Middle frontal gyrus (tissue), 1 donor: ENCODE measurements at regions not wholly inside any gene's neighbourhood (a gene's known extent, or its start where the extent isn't known, plus 50 kb on each side); places are given as distances from the start of the nearest gene placed in this dataset.
A peak's percentile ranks its signal among the peaks of the same experiment; 100 is the strongest.
"Not testable (repeated sequence)": the region's sequence is repeated elsewhere in the genome, so short reads cannot be mapped to it uniquely, and the experiment has no call there.

Experiments used
- DNase-seq: peaks from one replicate; pipeline ENCODE4 v3.0.0-alpha.2; 2015; ENCODE audit warnings: low spot score; ENCODE audit errors: extremely low spot score

DNA sequence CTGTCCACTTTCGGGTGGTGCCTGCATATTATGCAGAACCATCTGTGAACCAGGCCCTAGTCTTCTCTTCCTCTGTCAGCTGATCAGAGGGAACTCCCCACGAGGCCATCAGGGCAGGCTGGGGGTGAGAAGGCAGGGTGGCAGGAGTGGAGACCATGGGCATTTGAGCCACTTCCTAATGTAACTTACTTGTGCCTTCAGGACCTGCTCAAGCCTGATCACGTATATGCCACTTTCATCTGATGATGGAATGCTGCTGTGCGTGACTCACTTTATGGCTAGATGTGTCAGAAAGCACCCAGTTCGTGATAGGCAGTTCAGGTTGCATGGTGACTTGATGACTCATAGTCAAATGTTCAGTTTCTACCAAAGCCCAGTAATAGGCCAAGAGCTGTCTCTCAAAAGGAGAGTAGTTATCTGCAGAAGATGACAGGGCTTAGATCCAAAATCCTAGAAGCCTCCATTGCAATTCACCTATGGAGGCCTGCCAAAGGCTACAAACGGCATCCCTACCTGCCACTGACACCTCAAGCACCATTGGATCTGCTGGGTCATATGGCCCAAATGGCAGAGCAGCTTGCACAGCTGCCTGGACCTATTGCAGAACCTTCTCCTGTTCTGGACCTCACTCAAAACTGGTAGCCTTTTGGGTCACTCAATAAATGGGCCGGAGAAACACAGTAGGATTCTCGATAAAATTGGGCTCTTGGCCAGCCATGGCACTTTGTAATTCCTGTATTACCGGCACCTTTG, 197.7 kb upstream of the PROK2 start:
- DNase-seq, result not testable (repeated sequence)

DNA sequence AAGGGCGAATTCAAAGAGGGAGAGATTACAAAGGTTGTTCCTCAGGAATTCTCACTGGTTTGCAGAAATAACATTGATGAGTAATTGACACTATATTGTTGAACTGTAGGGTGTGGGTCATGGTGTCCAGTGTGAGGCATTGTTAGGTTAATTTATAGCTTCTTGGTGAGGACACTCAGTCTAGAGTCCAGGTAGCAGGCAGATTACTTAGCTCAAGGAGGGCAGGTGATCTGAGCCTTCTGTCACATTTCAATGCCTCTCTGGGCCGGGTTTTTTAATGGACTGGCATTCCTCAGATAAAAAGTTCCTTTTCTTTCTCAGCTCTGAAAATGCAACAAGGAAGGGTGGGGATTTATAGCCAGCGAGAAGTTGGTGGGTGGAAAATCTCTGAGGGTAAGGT, 194.2 kb upstream of the PROK2 start:
- no peak for DNase-seq

DNA sequence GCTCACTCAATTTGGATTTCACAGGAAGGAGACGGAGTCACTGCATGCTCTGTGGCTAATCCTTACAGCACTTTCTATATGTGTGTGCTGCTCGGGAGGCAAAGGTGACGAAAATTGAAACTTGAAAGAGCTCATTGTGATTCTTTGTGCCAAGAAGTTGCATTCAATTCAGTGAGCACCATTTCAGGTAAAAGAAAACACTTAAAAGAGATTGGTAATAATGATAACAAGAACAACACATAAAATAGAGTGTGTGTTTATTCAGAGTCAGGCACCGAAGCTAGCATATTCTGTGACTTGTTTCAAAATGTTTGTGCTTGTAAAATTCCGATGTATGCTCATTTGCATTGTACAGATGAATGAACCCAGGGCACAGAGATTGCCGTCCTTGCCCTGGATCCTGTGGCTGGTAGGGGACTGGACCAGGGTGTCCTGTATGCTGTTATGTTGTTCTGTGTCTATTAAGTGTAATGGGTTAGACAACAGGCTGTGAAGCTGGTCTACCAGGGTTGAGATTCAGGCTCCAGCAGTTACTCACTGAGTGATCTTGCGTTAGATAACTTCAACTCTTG, 193.3 kb upstream of the PROK2 start:
- DNase-seq, result no peak

DNA sequence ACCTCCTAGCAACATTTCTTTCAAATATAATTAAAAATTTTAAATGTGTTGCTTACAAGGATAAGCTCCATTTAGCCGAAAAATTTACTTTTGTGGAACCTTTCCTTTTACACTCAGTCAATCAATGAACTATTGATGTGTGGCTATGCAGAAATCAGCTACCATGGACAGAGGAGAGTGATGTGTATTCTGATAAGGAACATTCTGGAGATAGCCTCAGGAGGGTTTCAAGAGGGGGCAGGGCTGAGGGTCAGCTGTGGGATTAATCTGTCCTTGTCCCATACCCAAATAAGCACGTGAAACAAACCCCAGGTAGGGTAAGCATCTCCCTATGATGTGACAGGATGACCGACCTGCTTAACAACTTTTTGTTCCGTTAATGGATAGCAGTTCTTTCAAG, 192.6 kb upstream of the PROK2 start:
- no peak for DNase-seq

DNA sequence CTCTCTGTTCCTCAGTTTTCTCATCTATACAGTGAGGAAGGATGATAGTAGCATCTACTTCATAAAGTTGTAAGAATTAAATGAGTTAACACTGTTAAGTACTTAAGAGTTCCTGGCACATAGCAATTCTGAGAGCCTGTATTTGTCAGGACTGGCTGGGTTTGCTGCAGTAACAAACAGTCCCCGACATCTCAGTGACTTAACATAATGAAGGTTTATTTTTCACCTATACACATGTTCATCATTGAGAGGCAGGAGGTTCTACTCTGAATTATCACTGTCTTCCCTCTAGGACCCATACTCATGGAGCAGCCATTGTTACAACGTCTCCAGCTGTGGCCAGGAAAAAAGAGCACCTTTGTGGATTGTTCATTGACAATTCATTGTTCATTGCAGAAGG, 190.6 kb upstream of the PROK2 start:
- no peak for DNase-seq

DNA sequence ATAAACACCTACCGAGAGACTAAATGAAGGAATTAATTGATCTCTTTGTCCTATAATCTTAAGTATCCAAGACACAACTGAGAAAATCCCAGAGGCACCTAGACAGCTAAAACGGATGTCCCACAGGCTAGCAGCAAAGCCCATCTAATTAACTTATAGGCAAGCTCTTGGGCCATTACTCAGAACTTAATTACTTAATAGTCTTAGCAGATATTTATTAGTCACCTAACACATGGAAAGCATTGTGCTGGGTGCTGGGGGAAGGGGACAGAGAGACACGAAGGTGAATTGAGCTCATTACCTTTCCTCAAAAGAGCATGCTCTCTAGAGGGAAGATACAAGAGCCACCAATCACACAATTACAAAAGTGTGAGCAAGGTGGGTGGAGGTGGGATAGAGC, 189.8 kb upstream of the PROK2 start:
- no peak for DNase-seq

DNA sequence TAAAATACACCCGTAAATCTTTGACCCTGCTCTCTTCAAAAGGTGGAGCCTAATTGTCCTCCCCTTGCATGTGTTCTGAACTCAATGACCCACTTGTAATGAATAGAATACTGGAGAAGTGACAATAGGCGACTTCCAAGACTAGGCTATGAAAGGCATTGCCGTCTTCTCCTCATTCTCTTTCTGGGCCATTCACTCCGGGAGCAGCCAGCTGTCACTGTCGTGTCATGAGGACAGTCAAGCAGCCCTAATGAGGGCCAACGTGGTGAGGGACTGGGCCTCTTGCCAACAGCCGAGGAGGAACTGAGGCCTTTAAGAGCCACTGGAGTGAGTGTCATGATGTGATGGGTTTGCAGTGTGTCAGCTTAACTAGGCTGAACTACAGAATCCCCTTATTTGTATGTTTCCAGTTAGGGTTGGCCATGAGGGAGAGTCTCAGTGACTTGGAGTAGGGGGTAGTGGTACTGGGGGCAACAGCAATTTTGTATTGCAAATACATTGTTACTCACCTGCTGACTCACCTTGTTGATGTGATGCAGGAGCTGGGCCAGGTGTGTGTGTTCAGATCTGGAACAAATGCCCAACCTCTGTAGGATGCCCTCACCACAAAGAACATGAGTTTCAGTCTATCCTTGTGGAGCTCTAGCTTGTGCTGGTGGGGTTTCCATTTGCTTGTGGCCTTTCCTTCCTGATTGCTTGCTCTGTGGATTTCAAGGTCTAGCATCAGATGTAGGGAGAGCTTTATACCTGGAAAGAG, 188.5 kb upstream of the PROK2 start:
- no peak for DNase-seq

DNA sequence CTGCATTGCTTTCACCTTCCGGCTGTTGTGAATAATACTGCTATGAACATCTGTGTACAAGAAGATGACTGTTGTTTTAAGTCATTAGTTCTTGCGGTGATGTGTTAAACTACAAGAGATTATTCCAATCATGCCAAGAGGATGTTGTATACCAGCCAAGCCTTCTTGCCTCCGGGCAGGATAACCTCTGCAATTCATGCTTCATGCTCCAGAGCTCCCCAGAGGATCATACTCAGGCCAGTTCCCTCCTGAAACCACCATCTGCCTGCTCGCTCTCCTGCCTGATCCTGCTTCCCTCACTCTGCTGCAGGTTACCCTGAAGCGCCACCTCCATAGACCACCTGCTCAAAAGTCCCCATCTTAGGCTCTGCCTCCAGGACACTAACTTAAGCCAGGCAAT, 187.1 kb upstream of the PROK2 start:
- no peak for DNase-seq

DNA sequence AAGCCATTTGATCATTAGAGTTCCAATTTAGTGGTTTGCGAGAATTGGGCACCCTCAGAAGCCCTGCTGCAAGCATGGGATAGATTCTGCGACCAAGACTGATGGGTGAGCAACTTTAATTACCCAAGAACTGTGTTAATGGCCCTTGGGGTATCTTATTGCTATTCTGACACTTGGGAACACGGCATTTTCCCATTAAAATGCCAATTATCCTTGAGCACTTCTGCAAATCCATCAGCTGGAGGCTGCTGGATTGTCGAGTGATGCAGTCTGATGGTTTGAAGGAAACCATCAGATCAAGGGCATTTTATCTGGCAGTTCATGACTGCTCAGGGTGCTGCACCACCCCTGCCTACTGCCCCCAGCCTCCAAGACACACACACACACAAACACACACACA, 183.6 kb upstream of the PROK2 start:
- no peak for DNase-seq

DNA sequence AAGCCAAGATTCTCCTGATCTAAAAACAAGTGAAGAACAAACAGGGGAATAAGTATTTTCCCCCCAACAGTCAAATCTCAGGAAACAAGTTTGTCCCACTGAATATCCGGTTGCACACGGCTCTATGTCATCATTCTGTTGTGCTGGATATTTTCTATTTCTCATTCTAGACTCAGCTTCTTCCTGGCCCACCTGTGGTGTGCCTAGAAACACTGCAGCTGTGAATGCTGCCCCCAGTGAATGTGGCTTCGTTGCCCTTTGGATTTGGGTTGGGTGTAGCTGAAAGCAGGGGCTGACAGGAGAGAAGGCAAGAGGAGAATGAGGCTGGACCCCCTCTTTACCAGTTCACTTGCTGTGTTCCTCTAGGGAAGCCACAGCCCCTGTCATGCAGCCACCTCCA, 181.2 kb upstream of the PROK2 start:
- no peak for DNase-seq

DNA sequence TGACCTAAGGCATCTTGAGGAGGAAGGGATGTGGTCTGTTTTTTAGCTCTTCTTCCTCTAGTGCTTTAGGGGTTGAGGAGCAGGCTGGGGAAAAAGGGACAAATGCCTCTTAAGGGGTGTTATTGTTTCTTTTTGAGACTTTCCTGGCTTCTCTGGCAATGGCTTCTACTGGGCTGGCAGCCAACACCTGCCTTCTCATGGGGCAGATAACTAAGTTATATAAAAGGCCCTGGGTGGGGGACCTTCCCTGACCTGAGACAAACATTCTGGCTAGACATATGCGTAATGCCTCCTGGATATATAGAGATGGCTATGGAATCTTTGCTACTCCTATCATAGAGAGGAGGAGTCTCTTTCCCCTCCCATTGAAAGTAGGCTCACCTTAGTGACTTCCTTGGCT, 179.2 kb upstream of the PROK2 start:
- DNase-seq, result no peak

DNA sequence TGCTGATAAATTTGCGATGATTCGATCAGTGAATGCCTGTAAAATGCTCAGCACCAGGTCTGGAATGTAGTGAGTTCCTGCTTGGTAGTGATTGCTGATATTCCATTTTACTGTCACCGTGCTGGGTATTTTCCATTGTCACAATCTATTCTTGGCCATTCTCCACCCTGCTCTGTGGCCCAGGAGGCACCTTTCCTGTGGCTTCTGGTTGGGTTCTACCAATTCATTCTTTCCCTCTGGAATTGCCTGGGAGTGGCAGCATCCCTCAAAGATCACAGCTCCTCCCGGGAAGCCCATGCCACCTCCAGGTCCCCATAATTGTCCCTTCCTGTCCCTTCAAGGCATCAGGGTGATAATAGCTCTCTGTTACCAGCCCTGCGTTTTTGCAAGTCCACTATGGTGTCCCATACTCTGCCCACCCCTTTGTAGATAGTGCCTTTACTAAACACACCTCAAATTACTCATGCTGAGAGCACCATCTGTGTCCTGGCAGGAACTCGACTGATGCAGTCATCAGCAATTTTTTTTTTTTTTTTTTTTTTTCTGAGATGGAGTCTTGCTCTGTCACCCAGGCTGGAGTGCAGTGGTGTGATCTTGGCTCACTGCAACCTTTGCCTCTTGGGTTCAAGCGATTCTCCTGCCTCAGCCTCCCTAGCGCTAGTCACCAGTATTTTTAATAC, 177.8 kb upstream of the PROK2 start:
- DNase-seq, result no peak

DNA sequence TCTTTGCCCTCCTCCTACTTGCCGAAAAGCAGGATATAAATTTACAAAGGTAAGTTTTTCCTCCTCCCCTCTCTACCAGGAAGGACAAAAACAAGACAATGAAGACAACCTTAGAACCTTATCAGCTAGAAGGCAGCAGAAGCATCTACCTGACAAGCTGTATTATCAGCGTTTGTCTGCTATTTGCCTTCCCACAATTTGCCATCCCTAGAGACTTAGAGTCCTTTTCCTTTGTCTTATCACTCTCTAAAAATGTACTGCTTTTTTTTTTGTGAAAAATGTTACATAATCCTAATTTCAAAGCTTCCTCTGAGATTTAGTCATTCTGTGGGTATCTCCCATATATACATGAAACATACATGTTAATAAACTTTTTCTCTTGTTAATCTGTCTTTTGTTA, 176.9 kb upstream of the PROK2 start:
- DNase-seq, result no peak

DNA sequence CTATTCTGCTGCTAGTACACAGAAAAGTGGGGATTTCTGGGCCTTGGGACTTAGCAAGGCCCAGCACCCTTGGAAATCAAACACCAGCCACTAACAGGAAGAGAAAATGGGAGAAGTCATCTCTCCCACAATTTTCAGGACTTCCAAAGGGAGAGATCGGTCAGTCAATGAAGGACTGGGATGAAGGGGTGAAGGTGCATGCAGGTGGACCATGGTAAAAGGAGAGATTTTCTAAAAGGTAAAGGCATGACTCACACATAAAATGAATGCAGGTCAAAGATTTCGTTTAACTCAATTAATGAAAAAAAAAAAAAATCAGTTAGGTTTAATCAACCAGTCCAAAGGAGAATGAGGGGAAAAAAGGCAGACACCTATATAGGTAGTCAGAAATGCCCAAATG, 176.4 kb upstream of the PROK2 start:
- no peak for DNase-seq

DNA sequence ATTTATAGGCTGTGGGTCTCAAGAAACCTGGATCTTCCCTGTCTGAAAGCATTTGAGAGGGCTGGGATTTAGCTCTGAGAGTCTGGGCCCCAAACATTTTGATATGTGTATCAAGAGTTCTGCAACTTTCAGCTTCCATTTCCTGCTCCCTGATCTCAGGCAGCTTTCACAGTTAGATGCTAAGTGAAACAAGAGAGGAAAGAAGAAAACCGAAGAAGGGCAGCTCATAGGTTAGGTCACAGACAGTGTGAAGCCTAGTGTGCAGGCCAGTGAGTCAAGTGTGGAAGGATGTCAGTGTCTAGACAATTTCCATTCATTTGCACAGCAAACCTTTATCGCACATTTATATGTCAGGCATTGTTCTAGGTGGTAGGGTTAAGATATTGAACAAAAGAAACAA, 173.6 kb upstream of the PROK2 start:
- no peak for DNase-seq

DNA sequence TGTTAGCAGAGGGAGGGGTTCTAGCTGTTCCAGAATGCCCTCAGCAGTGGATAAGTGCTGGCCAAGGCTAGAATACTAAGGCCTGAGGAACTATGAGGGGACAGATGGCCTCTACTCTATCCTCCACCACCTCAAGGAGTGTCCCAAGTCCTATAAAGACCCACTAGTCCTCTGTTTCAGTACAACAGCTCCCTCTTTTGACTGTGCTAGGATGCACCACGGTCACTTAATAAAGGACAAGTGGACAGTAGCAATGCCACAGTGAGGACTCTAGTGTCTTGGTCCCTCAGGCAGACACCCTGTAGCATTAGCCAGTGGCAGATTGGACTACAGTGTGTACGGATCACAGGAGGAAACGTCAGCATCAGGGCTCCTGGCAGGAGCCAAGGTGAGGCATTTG, 171.8 kb upstream of the PROK2 start:
- DNase-seq, result no peak

DNA sequence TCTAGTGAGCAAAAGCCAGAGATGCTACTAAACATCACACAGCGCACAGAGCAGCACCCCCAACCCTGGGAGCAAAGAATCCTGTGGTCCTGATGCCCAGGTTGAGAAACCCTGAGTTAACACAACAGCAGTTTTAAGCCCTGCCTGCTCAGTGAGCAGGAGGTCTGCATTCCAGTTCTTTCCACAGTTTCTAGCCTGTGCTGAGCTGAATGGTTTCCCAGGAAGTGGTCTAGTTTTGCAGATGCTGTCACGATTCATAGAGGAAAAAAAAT, 171.1 kb upstream of the PROK2 start:
- no peak for DNase-seq

DNA sequence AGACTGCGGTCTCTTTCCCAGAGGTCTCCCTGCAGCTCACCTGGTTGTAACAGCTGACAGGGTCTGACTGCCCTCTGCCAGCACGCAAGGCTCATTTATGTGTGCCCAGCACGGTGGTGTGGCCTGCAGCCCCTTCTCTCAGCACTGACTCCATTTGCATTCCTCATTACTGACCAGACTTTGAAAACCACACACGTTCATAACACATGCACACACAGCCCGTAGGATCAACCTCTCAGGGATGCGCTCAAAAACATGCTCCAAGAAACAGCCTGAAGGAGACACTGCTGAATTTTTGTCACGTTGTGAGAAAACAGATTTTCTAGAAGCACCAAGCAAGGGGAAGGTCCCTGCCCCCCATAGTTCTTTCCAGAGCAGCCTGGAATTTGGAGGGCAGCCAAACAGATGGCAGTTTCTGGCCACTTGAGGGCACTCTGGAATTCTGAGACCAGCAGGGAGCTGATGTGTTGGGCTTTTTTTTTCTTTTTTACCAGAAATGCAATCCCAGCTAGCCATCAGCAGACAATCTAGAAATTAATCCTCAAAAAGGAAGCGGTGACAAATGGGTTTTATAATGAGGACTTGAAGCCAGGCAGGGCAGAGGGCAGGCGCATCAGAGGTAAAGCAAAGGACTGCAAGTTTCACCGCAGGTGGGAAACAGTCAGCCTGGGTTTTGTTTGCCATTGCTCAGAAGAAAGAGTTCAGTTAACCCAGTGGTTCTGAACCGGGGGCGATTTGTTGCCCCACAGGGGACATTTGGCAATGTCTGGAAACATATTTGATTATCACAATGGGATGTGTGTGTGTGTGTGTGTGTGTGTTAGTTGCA, 170.5 kb upstream of the PROK2 start:
- DNase-seq, result peak; percentile 79

DNA sequence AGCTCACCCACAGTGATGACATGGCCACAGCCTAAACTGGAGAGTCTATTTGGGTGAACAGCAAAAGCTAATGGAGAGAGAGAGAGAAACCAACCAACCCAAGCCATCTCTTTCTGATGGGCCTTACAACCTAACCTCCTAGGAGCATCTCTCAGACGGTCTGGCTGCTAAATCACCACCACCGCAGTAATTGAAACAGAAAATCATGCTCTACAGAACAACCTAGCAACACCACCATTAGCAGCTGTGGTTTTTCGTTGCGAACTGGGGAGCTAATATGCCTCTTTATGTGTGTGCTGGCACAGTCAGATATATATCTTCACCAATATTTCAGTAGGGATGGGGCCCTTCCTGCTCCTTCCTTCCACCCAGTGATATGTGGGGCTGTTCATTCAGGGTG, 166.9 kb upstream of the PROK2 start:
- DNase-seq, result no peak

DNA sequence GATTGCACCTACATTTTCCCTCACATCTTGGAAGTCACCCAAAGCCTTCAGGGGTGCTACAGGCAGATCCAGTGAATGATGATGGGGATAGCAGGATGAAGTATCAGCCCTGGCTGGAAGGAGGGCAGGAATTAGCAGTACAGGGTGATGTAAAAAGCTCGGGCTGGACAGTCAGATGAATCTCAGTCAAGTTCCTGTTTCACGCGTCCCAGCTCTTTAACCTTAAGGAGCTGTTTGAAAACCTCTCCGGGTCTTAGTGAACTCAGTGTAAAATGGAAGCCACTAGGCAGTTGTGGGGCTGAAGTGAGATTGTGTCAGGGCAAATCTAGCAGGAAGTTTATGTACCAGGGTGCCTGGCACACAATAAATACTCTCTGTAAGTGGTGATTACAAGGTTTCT, 166.4 kb upstream of the PROK2 start:
- DNase-seq, result no peak

DNA sequence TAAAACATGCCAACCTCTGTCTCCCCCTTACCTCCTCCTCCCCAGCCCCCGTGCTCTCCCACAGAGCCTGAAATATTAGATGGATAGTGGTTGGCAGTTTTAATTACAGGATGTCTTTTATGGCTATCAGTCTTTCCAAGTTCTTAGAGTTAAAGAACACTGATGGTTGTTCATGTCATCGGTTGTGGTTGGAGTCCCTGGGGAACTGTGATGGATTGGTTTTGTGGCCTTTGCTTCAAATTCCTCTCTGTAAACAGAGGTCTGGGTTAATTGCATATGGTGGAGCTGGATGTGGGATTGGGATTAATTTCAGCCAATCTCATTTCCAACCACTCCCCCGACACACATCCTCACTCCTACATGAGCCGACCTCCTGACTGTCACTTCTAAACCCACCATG, 164.5 kb upstream of the PROK2 start:
- DNase-seq, result no peak
